HCT116 (cell line): ENCODE measurements at regions not wholly inside any gene's neighbourhood (a gene's known extent, or its start where the extent isn't known, plus 50 kb on each side); places are given as distances from the start of the nearest gene placed in this dataset.

Experiments
- ATAC-seq: fragments of 200-7000 bp; cut with Tn5 transposase; 2 replicates; pipeline ENCODE4 v1.9.1; 2020; ENCODE audit warnings: mild to moderate bottlenecking, moderate library complexity
- BruUV-seq: library from RNA; stranded (reverse); fragments of 400-500 nt; replicated peaks from 2 replicates; lab custom pipeline; 2021; lab: Mats Ljungman, UMichigan
- CTCF ChIA-PET: fragments of 300-600 bp; sonication (Branson Sonifier 250); formaldehyde crosslinking; loops from one replicate; lab custom pipeline; 2021; ENCODE audit warnings: antibody characterized with exemption; lab: Charles Lee
- POLR2A ChIA-PET: fragments of 300-600, 350-600 bp; sonication (Branson Sonifier 250); formaldehyde crosslinking; loops from one replicate; lab custom pipeline; 2021; ENCODE audit warnings: antibody characterized with exemption; lab: Charles Lee
- RAD21 ChIA-PET, 2 experiments: fragments of 300-600 bp; sonication (Branson Sonifier 250); formaldehyde crosslinking; loops; one replicate each; lab custom pipeline; 2023; ENCODE audit warnings: low total read pairs in 2 of 2; ENCODE audit not compliant: uncharacterized antibody in 2 of 2, unreplicated experiment in 2 of 2, low non-redundant PET in 1 of 2; lab: Charles Lee
- DNase-seq: peaks from one replicate; pipeline ENCODE4 v3.0.0-alpha.2; 2010; ENCODE audit warnings: low read depth, low spot score
- H2AFZ ChIP-seq: fragments of 200-600 bp; shearing (Covaris generic), sonication (generic); 2 replicates; pipeline ENCODE4 v1.6.1; 2017; ENCODE audit warnings: low read depth, mixed run types, mixed read lengths, antibody characterized with exemption, low read length; ENCODE audit not compliant: poor library complexity, severe bottlenecking
- H3K27ac ChIP-seq: 2 replicates; pipeline ENCODE4 v1.5.1; 2012; ENCODE audit warnings: low read depth, low read length
- H3K27me3 ChIP-seq: fragments of 200-600 bp; sonication (generic); 2 replicates; pipeline ENCODE4 v1.6.1; 2016; ENCODE audit warnings: mixed run types, low read length, mixed read lengths; ENCODE audit not compliant: insufficient read depth
- H3K36me3 ChIP-seq, 2 experiments: fragments of 200-500 bp in 1 of 2; fragments of 200-600 bp in 1 of 2; sonication (Bioruptor generic) in 1 of 2; sonication (generic) in 1 of 2; 2 replicates each; pipeline versions ENCODE4 v1.5.1 to v1.6.1; 2014 to 2016; ENCODE audit warnings: low read length in 2 of 2, inconsistent platforms in 1 of 2, mixed read lengths in 1 of 2, mixed run types in 1 of 2; ENCODE audit not compliant: insufficient read depth in 2 of 2, control insufficient read depth in 1 of 2
- H3K4me1 ChIP-seq, 2 experiments: fragments of 200-600 bp in 1 of 2; sonication (generic) in 1 of 2; 2 replicates each; pipeline versions ENCODE4 v1.5.1 to v1.6.1; 2012 to 2017; ENCODE audit warnings: low read length in 2 of 2, inconsistent platforms in 1 of 2, mild to moderate bottlenecking in 1 of 2, mixed read lengths in 1 of 2, mixed run types in 1 of 2, moderate library complexity in 1 of 2; ENCODE audit not compliant: insufficient read depth in 2 of 2, control insufficient read depth in 1 of 2
- H3K4me2 ChIP-seq: fragments of 200-600 bp; sonication (generic); 2 replicates; pipeline ENCODE4 v1.6.1; 2017; ENCODE audit warnings: mixed run types, low read length, mixed read lengths
- H3K4me3 ChIP-seq, 2 experiments: fragments of 200-600 bp in 1 of 2; sonication (generic) in 1 of 2; replicated peaks in 1 of 2; 2 replicates each; pipeline ENCODE4 v1.5.1; 2011 to 2016; ENCODE audit warnings: low read length in 2 of 2, control low read depth in 1 of 2, low read depth in 1 of 2, mild to moderate bottlenecking in 1 of 2, mixed read lengths in 1 of 2, mixed run types in 1 of 2
- H3K79me2 ChIP-seq: fragments of 200-600 bp; sonication (generic); 2 replicates; pipeline ENCODE4 v1.6.1; 2017; ENCODE audit warnings: mild to moderate bottlenecking, mixed run types, low read length, moderate library complexity, mixed read lengths; ENCODE audit not compliant: insufficient read depth
- H3K9ac ChIP-seq: fragments of 200-600 bp; sonication (generic); 2 replicates; pipeline ENCODE4 v1.6.1; 2016; ENCODE audit warnings: low read length, mixed read lengths
- H3K9me2 ChIP-seq: fragments of 200-600 bp; sonication (generic), shearing (Covaris generic); 2 replicates; pipeline ENCODE4 v1.6.1; 2017; ENCODE audit warnings: mixed run types, mild to moderate bottlenecking, moderate library complexity; ENCODE audit not compliant: insufficient read depth
- H3K9me3 ChIP-seq, 2 experiments: fragments of 200-500 bp in 1 of 2; fragments of 200-600 bp in 1 of 2; sonication (Bioruptor generic) in 1 of 2; sonication (generic) in 1 of 2; 2 replicates each; pipeline ENCODE4 v1.6.1; 2014 to 2017; ENCODE audit warnings: low read length in 2 of 2, mixed read lengths in 2 of 2, inconsistent platforms in 1 of 2, low read depth in 1 of 2, mild to moderate bottlenecking in 1 of 2, mixed run types in 1 of 2, moderate library complexity in 1 of 2; ENCODE audit not compliant: control insufficient read depth in 1 of 2, insufficient read depth in 1 of 2
- H4K20me1 ChIP-seq: fragments of 200-600 bp; sonication (generic), shearing (Covaris generic); 2 replicates; pipeline ENCODE4 v1.6.1; 2017; ENCODE audit warnings: mixed run types, mild to moderate bottlenecking, moderate library complexity; ENCODE audit not compliant: insufficient read depth
- ATF3 ChIP-seq: IDR thresholded peaks from 2 replicates; pipeline ENCODE4 v1.6.1; 2012
- CBX3 ChIP-seq: IDR thresholded peaks from 2 replicates; pipeline ENCODE4 v1.6.1; 2012; ENCODE audit warnings: low read depth
- EZH2 ChIP-seq: fragments of 200-600 bp; sonication (generic); IDR thresholded peaks from 2 replicates; pipeline ENCODE4 v1.6.1; 2017; ENCODE audit warnings: antibody characterized with exemption, mixed run types
- EZH2phosphoT487 ChIP-seq: fragments of 200-600 bp; IDR thresholded peaks from 2 replicates; pipeline ENCODE4 v1.6.1; 2018; ENCODE audit warnings: antibody characterized with exemption, borderline replicate concordance
- POLR2A ChIP-seq: IDR thresholded peaks from 2 replicates; pipeline ENCODE4 v1.7.0; 2011; ENCODE audit warnings: borderline replicate concordance; ENCODE audit not compliant: insufficient read depth, insufficient read length; ENCODE audit errors: extremely low read depth
- POLR2AphosphoS5 ChIP-seq: IDR thresholded peaks from 2 replicates; pipeline ENCODE4 v1.6.1; 2011; ENCODE audit warnings: mild to moderate bottlenecking, low read depth, low read length, moderate library complexity
- REST ChIP-seq: IDR thresholded peaks from 2 replicates; pipeline ENCODE4 v1.6.1; 2012; ENCODE audit warnings: low read depth
- SP1 ChIP-seq: IDR thresholded peaks from 2 replicates; pipeline ENCODE4 v1.6.1; 2012; ENCODE audit warnings: low read depth
- TCF7L2 ChIP-seq: IDR thresholded peaks from 2 replicates; pipeline ENCODE4 v1.7.0; 2011; ENCODE audit warnings: borderline replicate concordance, inconsistent platforms; ENCODE audit not compliant: insufficient read depth, insufficient read length; ENCODE audit errors: extremely low read depth
- YY1 ChIP-seq: IDR thresholded peaks from 2 replicates; pipeline ENCODE4 v1.6.1; 2011; ENCODE audit warnings: low read length, low read depth, moderate library complexity, mild to moderate bottlenecking; ENCODE audit not compliant: insufficient replicate concordance; ENCODE audit errors: extremely low read depth
- ZBTB33 ChIP-seq: IDR thresholded peaks from 2 replicates; pipeline ENCODE4 v1.6.1; 2011; ENCODE audit warnings: mild to moderate bottlenecking, low read length, moderate library complexity; ENCODE audit not compliant: insufficient replicate concordance; ENCODE audit errors: extremely low read depth
- ZFX ChIP-seq: fragments of 450-650 bp; IDR thresholded peaks from 2 replicates; pipeline ENCODE4 v1.6.1; 2017
- ZNF274 ChIP-seq: fragments of 200-500 bp; sonication (Bioruptor generic); IDR thresholded peaks from 2 replicates; pipeline ENCODE4 v1.6.1; 2014; ENCODE audit warnings: mild to moderate bottlenecking, low read depth, low read length, inconsistent platforms
- intact Hi-C: fragments of 100-400 bp; cut with micrococcal nuclease; formaldehyde crosslinking; loops from 2 replicates; pipeline ENCODE4 v1.10.0; 2022

- no peak overlapping the region for H3K4me3 ChIP-seq
- no peak overlapping the region for H3K9ac ChIP-seq
- CTCF ChIA-PET = no interaction called here
- no peaks in the 10 kb centered on the region for H3K36me3 ChIP-seq
- POLR2A ChIA-PET = no interaction called here
- TF ChIP-seq TCF7L2 (no peak), SP1 (no peak), POLR2AphosphoS5 (no peak), ZBTB33 (no peak), ZFX (no peak), ATF3 (no peak), EZH2phosphoT487 (no peak), POLR2A (no peak), EZH2 (no peak)
- intact Hi-C loops = no loop called here
- no peaks in the 10 kb centered on the region for H3K27me3 ChIP-seq
- H3K4me2 ChIP-seq = no peak overlapping the region
- ATAC-seq (no peak), DNase-seq (no peak)
- H3K9me2 ChIP-seq = no peaks in the 10 kb centered on the region
- RAD21 ChIA-PET = no interaction called here
- H3K27ac ChIP-seq = no peak overlapping the region
- H3K9me3 ChIP-seq = no peaks in the 10 kb centered on the region
- no peak overlapping the region for H2AFZ ChIP-seq
- BruUV-seq = no TSS peak
- H3K79me2 ChIP-seq = no peaks in the 10 kb centered on the region
- no peaks in the 10 kb centered on the region for H4K20me1 ChIP-seq
- H3K4me1 ChIP-seq = peaks cover 5 to 10% of the 10 kb centered on the region in 2 experiments
These were observed 91.9 kb downstream of the FAM217A start for GRCh38 chr6:3987053-3987452.

- no peak for DNase-seq
- Histone ChIP-seq H3K27me3 (no peaks in the 10 kb centered on the region), H3K27ac (no peak overlapping the region), H3K4me2 (no peak overlapping the region), H3K9me3 (no peaks in the 10 kb centered on the region), H3K4me3 (no peak overlapping the region), H4K20me1 (no peaks in the 10 kb centered on the region), H3K36me3 (no peaks in the 10 kb centered on the region), H3K9me2 (no peaks in the 10 kb centered on the region), H3K9ac (no peak overlapping the region), H3K4me1 (peaks cover 5 to 10% of the 10 kb centered on the region in 2 experiments), H3K79me2 (no peaks in the 10 kb centered on the region), H2AFZ (no peak overlapping the region)
- no TSS peak for BruUV-seq
- ChIA-PET CTCF (interaction anchor here (4.0 kb wide), 1 partner anchor 9 kb away, joined by 24 read pairs; no protein-coding TSS in a partner anchor), RAD21 (no interaction called here), POLR2A (no interaction called here)
- TF ChIP-seq YY1 (no peak), ZNF274 (no peak), CBX3 (no peak), REST (no peak)
- ATAC-seq = no peak
- intact Hi-C loops = no loop called here
These were observed 91.4 kb downstream of the FAM217A start for GRCh38 chr6:3987576-3987975.
